OCI-M2 (cell line): ENCODE measurements at regions not wholly inside any gene's neighbourhood (a gene's known extent, or its start where the extent isn't known, plus 50 kb on each side); places are given as distances from the start of the nearest gene placed in this dataset.
"Not testable (repeated sequence)": the region's sequence is repeated elsewhere in the genome, so short reads cannot be mapped to it uniquely, and the experiment has no call there.

ENCODE experiments used
- DNase-seq: peaks from one replicate; lab custom pipeline; 2025; ENCODE audit not compliant: unreplicated experiment; lab: John Stamatoyannopoulos, UW

DNA sequence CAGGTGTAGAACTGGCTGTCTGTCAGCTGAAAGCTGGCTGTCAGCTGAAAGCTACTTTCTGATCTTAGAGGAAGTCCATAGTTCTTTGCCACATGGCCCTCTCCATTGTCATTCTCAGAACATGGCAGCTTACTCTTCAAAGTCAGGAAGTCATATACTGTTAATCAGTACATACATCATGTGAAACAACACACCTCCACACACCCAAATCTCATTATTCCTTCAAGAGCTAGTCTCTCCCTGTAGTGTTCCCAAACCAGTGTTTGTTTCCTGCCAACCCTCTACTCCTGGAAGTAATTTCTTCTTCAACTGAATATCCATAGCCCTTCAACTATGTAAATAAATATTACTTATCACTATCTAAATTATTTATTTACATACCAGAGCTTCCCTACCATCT lies 58.9 kb downstream of the OR5AK2 start:
- no peak for DNase-seq

DNA sequence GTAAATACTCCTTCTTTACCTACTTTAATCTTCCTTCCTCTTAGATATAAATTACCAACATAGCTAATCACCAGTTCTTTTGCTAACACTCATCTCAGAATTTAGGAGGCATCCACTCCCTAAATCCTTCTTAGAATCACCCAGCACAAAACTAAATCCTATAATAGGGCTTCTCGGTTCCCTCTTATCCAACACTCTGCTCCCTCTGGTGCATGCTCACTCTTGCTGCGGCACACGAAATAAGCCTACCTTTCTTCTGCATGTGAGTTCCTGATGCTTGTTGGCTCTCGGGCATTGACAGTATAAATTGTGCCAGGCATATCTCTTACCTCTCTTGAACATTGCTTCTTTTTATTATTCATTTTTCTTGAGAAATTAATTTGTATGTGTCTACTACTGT lies 61.0 kb downstream of the OR5AK2 start:
- no peak for DNase-seq

DNA sequence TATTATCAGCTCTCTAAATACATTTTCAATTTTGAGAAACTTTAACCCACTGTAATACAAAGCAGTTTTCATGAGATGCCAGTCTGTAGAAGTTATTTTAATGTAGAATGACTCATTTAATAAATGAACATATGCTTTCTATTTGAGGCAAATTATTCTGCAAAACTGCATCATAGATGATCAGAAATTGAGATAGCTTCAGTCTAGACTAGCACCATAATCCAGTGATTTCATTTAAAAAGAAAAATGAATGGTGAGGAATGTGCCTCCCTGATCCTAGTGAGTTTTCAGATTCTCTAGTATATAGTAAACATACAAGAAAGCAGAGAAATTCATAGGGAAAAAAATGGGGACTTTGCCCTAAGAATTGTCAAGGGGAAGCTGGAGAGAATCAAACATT lies 66.1 kb downstream of the OR5AK2 start:
- no peak for DNase-seq

DNA sequence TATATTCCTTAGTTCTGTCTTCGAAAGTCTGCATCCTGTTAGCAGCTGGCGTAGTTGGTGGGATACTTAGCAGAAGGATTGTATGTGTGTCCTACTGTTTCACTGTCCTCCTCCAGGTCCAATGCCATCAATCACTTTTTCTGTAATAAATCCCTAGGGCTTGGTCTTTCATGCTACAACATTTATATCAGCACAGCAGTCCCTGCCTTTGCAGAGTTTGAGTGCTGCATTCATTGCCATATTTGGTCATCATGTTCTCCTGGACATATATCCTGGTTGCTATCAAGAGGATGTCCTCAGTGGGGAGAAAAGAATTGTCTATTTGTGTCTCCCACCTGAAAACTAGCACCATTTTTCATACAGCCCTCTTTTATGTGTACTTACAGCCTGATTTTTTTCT lies 67.0 kb downstream of the OR5AK2 start:
- DNase-seq, result no peak

DNA sequence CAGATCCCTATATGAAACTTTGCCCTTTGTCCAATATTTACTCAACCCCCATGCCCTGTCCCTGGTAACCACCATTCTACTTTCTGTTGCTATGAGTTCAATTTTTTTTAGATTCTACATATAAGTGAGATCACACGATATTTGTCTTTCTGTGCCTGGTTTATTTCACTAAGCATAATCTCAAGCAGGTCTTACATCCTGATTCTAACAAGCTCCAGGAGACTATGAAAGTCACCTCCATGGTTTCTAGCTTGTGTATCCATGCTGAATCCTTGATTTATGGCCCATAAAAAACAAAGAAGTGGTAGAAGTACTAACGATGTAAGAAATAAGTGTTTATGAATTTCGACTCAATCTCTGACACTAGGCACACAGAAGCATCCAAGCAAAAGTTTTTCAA lies 68.0 kb downstream of the OR5AK2 start:
- DNase-seq, result no peak

DNA sequence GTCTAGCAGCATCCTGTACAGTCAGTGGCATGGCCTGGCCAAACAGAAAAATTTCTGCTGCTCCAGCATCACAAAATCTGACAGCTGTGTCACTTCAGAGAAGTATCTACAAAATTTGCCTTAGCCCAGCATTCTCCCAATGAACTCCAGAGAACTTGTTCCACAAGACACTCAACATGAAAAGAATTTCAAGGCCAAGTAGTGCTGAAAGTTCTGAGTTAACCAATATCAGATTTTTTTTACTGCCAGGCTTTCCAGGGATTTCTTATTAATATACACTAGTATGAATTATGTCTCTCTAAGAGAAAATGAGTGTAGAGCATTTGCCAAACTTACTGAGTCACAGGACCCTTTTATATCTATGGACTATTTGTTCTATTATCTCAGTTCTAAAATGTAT lies 68.8 kb downstream of the OR5AK2 start:
- no peak for DNase-seq

DNA sequence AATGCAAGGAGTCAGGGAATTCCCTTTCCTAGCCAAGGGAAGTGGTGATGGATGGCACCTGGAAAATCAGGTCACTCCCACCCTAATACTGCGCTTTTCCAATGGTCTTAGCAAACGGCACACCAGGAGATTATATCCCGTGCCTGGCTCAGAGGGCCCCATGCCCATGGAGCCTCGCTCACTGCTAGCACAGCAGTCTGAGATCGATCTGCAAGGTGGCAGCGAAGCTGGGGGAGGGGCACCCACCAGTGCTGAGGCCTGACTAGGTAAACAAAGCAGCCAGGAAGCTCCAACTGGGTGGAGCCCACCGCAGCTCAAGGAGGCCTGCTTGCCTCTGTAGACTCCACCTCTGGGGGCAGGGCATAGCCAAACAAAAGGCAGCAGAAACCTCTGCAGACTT lies 74.2 kb downstream of the OR5AK2 start:
- DNase-seq, result not testable (repeated sequence)

DNA sequence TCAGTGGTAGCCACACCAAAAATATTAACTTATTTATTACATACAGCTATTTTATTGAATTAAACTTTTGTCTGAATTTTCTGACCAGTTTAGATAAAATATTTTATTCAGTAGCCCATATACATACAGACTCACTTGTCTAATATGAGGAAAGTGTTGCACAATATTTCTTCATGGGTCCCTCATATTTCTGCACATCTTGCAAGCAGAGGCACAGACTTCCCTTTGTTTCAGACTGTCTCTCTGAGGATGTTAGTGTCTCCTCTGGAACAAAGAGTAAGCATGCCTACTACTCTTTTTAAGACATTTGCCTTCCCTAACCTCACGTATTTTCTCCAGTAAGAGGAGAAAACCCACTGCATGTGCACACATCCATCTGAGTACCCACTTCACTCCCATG lies 81.2 kb downstream of the OR5AK2 start:
- no peak for DNase-seq

DNA sequence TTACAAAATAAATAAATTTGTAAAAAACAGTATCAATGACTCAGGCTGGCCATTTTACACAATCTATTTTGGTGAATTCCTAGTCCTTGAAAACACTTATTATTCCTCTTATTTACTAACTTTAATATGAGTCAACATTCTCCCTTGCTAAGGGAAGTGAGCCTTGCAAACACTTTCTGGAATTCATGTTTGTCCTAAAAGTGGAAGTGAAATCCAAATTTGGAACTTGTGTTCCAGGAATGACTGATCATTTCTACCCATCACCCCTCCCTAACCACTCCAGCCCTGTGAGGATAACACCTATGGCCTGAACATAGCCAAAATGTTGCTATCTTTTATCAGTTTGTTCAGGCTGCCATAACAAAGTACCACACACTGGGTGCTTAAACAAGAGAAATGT lies 83.1 kb downstream of the OR5AK2 start:
- no peak for DNase-seq

DNA sequence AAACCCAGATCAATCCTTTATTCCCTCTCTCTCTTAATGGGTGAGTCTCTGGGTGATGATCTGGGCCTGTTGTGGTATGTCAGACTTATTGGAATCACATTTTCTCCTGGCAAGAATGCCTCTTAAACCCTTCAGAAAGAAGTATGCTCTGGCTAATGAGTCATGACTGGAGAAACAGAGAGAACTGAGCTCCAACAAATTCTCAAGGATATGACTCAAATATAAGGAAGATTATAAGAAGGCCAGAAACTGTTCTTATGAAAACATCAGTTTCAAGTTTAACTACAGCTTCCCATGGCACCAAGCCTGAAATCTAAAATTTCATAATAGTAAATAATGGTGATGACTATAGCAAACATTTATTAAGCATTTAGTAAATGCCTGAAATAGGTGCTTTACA lies 83.9 kb downstream of the OR5AK2 start:
- no peak for DNase-seq

DNA sequence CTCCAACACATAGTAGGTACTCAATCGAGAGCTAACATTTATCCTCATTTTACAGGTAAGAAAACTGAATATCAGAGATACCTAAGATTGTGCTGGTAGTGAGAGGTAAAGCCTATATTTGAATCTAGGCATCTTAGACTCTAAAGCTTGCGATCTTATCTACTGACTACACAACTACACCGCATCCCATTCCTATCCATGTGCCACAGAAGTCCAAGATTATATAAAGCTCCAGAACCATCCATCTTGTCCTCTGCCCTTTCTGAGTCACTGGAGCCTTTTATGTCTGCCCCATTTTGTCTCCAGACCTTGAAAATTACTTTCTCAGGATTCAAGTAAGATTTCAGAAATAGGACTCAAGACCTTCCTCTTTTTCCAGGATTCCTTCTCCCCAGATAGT lies 84.4 kb downstream of the OR5AK2 start:
- no peak for DNase-seq

DNA sequence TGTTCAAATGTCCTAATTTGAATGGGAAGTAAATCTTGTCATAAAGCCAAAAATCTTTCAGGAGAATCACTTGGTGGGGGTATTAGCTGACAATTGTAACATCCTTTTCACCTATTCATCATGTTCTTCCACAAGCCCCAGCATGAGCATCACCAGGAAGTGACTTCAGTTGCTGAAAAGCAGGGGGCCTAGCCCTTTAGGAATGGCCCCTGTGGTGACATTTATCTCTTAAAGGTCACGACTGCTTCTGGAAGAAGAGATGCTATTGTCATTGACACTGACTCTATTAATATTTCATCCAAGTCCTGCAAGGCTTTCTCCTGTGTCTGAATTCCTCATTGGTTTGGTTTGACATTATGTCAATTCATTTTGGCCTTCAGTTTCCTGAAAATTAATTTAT lies 92.6 kb downstream of the OR5AK2 start:
- no peak for DNase-seq

DNA sequence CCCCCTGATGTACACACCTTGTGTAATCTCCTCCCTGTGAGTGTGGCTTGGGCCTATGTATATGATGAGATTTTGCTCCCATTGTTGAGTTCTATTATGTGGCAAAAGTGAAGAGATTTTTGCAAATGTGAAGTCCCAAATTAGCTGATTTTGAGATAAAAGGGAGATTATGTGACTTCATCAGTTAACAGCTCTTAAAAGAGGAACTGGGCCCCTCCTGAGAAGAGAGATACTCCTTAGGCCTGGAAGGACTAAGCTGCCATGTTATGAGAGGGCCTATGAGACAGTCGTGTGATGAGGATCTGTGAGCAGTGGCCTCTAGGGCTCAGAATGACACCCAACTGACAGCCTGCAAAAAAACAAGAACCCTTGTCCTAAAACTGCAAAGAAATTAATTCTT lies 93.4 kb downstream of the OR5AK2 start:
- DNase-seq, result no peak

DNA sequence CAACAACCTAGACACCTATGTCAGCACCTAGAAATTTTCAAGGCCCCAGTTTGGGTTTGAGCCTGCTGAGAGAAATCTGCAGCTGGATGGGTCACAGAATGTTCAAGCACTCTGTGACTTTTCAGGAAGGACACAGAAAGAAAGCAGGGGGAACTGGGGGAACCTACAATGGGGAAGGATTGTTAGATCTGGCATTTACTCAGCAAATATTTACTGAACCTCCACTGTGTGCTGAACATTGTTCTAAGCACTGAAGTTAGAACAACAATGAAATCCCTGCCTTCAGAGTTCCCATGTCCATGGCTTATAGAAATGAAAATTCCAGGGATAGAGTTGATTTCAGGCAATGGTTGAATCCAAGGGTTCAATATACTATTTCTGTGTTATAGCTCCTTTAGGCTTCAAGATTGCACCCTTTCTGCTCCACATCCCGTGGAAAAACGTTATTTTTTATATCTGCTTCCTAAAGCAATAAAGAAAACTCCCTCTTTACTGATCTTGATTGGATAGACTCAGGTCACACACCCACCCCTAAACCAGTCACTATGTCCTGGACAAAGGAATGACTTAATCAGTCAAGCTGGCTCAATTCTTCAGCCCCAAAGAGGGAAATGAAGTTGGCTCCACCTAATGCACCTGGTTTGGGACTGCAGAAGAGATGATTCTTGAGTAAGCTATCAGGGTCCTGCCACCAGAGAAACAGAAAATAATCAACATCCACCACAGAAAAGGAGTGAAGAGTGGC lies 95.1 kb downstream of the OR5AK2 start:
- DNase-seq, result no peak

DNA sequence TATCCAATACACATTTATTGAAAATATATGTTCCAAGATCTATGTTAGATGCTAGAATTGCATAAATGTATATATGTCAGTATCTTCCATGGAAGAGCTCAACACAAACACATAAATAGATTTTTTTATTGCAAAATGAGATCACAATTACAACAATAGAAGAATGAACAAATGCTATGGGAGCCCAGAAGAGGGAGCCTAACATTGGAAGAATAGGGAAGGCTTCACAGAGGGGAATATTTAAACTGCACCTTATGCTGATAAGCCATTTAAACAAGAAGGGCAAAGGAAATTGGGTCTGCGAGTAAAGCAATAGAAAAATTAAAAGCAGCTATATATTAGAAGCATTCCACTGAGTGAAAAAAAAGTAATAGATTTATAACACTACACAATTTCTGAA lies 96.1 kb upstream of the LRRC55 start:
- no peak for DNase-seq

DNA sequence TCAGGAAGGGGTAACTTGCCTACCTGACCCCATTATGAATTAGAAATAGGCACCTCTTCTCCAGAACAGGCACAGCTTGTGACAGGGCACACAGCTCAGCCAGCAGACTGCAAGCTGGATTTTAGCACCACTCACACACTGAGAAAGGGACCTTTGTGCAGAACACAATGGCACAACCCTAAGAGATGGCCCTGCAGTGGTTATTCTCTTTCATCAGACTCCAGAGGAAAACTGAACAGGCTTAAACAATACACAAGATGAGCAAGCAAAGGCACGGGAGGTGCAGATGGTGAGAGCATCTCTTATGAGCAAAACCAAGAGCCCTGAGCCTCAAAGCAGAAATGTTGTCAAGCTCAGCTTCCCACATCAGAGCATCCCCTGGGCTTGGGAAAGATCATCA lies 93.8 kb upstream of the LRRC55 start:
- no peak for DNase-seq

DNA sequence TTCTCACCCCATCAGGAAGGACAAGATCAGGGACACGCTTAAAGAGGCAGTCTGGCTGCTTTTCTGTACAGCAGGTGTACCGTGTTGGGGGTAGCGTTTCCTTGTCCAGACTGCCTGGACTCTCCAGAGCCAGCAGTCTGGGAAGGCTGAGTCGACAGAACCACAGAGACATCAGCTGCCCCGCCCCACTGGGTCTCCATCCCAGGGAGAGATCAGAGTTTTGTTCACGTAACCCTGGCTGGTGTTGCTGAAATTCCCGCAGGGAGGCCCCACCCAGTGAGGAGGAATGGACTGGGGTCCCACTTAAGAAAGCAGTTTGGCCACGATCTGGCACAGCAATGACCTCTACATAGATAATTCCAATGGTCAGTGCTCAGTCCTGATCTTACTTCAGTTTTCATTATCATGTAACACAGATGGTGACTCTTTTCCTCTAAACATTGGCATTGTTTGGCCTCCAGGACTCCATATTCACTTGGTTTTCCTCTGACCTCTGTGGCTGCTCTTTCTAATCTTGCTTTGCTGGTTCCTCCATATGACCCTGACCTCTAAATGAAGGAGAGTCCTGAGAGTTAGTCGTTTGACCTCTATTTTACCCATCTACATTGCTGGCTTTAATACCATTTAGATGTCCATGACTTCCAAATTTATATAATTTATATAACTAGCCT lies 89.6 kb upstream of the LRRC55 start:
- no peak for DNase-seq

DNA sequence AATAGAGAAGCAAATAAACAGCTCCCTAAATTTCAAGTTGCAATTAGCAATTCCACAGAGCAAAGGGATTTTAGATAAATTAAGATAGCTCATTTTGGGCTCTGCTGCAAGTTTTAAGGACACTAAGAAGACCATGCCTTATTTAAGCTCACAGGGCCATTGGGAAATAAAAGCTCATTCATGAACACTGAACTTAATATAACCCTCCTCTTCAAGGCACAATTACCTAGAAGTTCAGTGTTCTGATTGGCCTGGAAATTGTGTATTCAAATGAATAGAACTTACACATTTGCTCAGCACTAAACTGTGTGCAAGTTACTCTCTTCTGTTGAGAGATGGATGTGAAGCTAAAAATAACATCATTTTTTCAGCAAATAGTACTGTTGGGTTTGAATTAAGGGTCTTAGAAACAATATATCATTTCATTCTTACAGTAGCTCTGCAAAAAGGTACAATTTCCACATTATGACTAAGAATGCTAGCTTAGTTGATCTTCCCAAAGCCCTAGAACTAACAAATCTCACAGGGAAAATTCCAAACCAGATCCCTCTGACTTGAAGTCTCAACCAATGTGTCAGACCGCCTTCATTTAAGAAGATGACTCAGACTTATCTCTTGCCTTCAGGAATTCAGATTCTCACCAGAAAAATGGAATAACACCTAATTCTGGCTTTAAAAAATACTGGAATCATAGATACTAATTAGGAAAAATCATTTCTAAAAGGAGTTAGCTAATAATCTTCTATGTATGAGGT lies 87.4 kb upstream of the LRRC55 start:
- DNase-seq, result no peak

DNA sequence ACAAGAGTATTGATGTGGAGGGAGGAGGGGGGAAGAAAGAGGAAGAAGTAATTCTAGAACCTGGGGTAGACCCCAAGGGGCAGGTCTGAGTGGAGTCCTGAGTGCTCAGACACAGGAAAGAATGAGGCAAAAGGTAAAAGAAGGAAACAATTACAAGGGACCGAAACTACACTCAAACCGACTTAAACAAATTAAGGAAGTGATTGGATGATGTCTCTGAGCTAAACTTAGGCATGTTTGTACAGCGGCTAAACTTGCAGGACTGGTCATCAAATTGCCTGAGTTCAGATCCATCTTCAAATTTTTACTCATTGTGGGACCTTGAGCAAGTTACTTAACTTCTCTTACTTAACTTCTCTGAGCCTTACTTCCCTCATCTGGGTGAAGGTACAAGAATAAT lies 86.3 kb upstream of the LRRC55 start:
- DNase-seq, result no peak

DNA sequence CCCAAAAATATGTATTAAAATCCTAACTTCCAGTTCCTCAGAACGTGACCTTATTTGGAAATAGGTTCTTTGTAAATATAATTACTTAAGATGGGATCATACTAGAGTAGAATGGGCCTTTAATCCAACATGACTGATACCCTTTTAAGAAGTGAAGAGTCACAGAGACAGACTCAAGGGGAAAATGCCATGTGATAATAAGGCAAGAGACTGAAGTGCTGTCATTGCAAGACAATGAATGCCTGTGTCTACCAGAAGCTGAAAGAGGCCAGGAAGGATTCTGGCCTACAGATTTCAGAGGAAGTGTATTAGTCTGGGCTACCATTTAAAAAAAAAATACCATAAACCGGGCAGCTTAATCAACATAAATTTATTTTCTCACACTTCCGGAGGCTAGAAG lies 85.9 kb upstream of the LRRC55 start:
- DNase-seq, result no peak

DNA sequence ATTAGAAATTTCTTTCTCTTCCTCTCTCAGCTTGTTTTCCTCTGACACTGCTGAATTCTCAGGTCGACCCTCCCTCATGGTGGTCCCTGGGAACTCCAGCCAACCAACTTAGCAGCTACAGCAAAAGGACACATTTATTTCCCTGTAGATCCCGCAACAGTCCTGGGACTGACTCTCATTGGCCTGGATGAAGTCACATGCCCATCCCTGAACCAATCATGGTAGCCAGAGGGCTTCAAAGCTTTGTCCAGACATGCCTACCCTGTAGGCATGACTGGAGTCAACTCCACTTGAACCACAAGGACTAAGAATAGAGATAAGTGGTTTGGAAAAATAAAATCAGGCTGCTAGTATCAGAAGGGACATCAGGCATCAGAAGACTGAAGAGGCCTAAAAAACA lies 84.6 kb upstream of the LRRC55 start:
- DNase-seq, result no peak

DNA sequence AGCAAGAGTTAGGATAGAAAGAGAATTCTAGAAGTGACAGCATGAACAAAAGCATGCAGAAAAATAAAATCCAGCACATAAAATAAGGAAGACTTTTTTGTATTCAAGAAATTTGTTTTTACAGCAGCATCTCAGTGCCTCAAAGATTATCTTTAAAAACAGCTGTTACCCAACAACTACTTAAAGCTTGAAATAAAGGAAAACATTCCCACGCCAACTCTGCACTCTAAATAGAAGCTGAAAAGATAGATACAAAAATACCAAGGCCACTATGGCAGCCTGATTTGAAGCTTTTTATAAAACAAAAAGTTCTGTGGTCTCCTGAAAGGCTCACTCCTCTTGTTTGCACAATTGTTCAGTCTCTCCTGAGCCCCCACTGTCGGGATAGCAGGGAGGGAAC lies 83.6 kb upstream of the LRRC55 start:
- no peak for DNase-seq
